ENCODE measurements at regions not wholly inside any gene's neighbourhood (a gene's known extent, or its start where the extent isn't known, plus 50 kb on each side); places are given as distances from the start of the nearest gene placed in this dataset.

DNA sequence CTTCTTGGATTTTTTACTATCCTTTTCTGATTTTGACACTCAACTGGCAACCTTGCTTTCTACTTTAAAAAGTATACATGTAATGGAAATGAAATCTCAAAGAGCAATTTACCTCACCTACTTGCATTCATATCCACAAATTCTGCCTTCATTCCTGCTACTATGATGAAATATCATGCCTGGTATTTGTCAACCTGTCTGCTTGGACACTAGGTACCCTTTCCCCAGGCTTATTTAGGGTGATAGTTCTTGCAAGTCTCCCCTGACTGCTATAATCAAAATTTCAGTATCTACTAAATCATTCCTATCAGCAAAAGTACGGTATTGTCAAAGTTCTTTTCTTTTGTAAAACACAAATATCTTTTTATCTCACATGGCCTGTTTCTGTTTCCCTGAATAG, 503.0 kb downstream of the GABRG1 start:
- ATAC-seq = no peak

GRCh38 chr4:45596379-45597101, 527.3 kb downstream of the GABRG1 start:
- TF ChIP-seq ZNF8 (CRISPR knock-in tag; IDR thresholded peaks at IDR 0.05) (no peak), SNAI2 (CRISPR knock-in tag; IDR thresholded peaks at IDR 0.05) (no peak), ZC3H10 (CRISPR knock-in tag; IDR thresholded peaks at IDR 0.05) (no peak), ZNF70 (CRISPR knock-in tag; IDR thresholded peaks at IDR 0.05) (no peak), ESRRG (CRISPR knock-in tag; IDR thresholded peaks at IDR 0.05) (no peak), TCF4 (CRISPR knock-in tag; IDR thresholded peaks at IDR 0.05; ENCODE audit: borderline replicate concordance) (no peak), ZFP30 (CRISPR knock-in tag; IDR thresholded peaks at IDR 0.05) (no peak), POU6F1 (CRISPR knock-in tag; IDR thresholded peaks at IDR 0.05; ENCODE audit: borderline replicate concordance, low read depth) (no peak), ISL1 (CRISPR knock-in tag; IDR thresholded peaks at IDR 0.05) (no peak), BACH2 (CRISPR knock-in tag; IDR thresholded peaks at IDR 0.05; ENCODE audit: borderline replicate concordance) (no peak), ZNF565 (CRISPR knock-in tag; conservative IDR thresholded peaks at IDR 0.05; ENCODE audit: low read depth) (no peak)
- TF ChIP-seq, protein P1, sequence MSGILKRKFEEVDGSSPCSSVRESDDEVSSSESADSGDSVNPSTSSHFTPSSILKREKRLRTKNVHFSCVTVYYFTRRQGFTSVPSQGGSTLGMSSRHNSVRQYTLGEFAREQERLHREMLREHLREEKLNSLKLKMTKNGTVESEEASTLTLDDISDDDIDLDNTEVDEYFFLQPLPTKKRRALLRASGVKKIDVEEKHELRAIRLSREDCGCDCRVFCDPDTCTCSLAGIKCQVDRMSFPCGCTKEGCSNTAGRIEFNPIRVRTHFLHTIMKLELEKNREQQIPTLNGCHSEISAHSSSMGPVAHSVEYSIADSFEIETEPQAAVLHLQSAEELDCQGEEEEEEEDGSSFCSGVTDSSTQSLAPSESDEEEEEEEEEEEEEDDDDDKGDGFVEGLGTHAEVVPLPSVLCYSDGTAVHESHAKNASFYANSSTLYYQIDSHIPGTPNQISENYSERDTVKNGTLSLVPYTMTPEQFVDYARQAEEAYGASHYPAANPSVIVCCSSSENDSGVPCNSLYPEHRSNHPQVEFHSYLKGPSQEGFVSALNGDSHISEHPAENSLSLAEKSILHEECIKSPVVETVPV (CRISPR knock-in tag; IDR thresholded peaks at IDR 0.05) = no peak

More for the DNA sequence above, 503.0 kb downstream of the GABRG1 start:
- TF ChIP-seq PPARA (CRISPR knock-in tag; IDR thresholded peaks at IDR 0.05; ENCODE audit: borderline replicate concordance) = no peak
- TF ChIP-seq ZFP30 (CRISPR knock-in tag; IDR thresholded peaks at IDR 0.05) = no peak
- no peak for TF ChIP-seq ISL1 (CRISPR knock-in tag; IDR thresholded peaks at IDR 0.05)
- no peak for TF ChIP-seq ARNTL (CRISPR knock-in tag; IDR thresholded peaks at IDR 0.05; ENCODE audit: borderline replicate concordance, low read depth)
- no peak for TF ChIP-seq POU6F1 (CRISPR knock-in tag; IDR thresholded peaks at IDR 0.05; ENCODE audit: borderline replicate concordance, low read depth)
- no peak for TF ChIP-seq SNAI2 (CRISPR knock-in tag; IDR thresholded peaks at IDR 0.05)
- no peak for TF ChIP-seq ESRRG (CRISPR knock-in tag; IDR thresholded peaks at IDR 0.05)
- TF ChIP-seq ZC3H10 (CRISPR knock-in tag; IDR thresholded peaks at IDR 0.05) = no peak
- TF ChIP-seq, protein P2, sequence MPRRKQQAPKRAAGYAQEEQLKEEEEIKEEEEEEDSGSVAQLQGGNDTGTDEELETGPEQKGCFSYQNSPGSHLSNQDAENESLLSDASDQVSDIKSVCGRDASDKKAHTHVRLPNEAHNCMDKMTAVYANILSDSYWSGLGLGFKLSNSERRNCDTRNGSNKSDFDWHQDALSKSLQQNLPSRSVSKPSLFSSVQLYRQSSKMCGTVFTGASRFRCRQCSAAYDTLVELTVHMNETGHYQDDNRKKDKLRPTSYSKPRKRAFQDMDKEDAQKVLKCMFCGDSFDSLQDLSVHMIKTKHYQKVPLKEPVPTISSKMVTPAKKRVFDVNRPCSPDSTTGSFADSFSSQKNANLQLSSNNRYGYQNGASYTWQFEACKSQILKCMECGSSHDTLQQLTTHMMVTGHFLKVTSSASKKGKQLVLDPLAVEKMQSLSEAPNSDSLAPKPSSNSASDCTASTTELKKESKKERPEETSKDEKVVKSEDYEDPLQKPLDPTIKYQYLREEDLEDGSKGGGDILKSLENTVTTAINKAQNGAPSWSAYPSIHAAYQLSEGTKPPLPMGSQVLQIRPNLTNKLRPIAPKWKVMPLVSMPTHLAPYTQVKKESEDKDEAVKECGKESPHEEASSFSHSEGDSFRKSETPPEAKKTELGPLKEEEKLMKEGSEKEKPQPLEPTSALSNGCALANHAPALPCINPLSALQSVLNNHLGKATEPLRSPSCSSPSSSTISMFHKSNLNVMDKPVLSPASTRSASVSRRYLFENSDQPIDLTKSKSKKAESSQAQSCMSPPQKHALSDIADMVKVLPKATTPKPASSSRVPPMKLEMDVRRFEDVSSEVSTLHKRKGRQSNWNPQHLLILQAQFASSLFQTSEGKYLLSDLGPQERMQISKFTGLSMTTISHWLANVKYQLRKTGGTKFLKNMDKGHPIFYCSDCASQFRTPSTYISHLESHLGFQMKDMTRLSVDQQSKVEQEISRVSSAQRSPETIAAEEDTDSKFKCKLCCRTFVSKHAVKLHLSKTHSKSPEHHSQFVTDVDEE (CRISPR knock-in tag; IDR thresholded peaks at IDR 0.05) = no peak
- TF ChIP-seq, protein P3, sequence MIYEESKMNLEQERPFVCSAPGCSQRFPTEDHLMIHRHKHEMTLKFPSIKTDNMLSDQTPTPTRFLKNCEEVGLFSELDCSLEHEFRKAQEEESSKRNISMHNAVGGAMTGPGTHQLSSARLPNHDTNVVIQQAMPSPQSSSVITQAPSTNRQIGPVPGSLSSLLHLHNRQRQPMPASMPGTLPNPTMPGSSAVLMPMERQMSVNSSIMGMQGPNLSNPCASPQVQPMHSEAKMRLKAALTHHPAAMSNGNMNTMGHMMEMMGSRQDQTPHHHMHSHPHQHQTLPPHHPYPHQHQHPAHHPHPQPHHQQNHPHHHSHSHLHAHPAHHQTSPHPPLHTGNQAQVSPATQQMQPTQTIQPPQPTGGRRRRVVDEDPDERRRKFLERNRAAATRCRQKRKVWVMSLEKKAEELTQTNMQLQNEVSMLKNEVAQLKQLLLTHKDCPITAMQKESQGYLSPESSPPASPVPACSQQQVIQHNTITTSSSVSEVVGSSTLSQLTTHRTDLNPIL (CRISPR knock-in tag; IDR thresholded peaks at IDR 0.05; ENCODE audit: low read depth) = no peak
- no peak for TF ChIP-seq TCF4 (CRISPR knock-in tag; IDR thresholded peaks at IDR 0.05; ENCODE audit: borderline replicate concordance)
- no peak for TF ChIP-seq ZNF70 (CRISPR knock-in tag; IDR thresholded peaks at IDR 0.05)
- TF ChIP-seq TOX (CRISPR knock-in tag; IDR thresholded peaks at IDR 0.05; ENCODE audit: borderline replicate concordance) = no peak
- no peak for TF ChIP-seq ZNF565 (CRISPR knock-in tag; conservative IDR thresholded peaks at IDR 0.05; ENCODE audit: low read depth)
- no peak for TF ChIP-seq GLIS3 (CRISPR knock-in tag; IDR thresholded peaks at IDR 0.05)
- TF ChIP-seq CSDC2 (CRISPR knock-in tag; IDR thresholded peaks at IDR 0.05) = no peak
- no peak for TF ChIP-seq BACH2 (CRISPR knock-in tag; IDR thresholded peaks at IDR 0.05; ENCODE audit: borderline replicate concordance)

GRCh38 chr4:45580334-45580733, 543.5 kb downstream of the GABRG1 start:
- ATAC-seq = no peak
- TF ChIP-seq ISL1 (CRISPR knock-in tag; IDR thresholded peaks at IDR 0.05) (no peak), BACH2 (CRISPR knock-in tag; IDR thresholded peaks at IDR 0.05; ENCODE audit: borderline replicate concordance) (no peak), ZNF8 (CRISPR knock-in tag; IDR thresholded peaks at IDR 0.05) (no peak), SNAI2 (CRISPR knock-in tag; IDR thresholded peaks at IDR 0.05) (no peak), PATZ1 (CRISPR knock-in tag; IDR thresholded peaks at IDR 0.05; ENCODE audit: borderline replicate concordance) (no peak), GLIS3 (CRISPR knock-in tag; IDR thresholded peaks at IDR 0.05) (no peak), POU6F1 (CRISPR knock-in tag; IDR thresholded peaks at IDR 0.05; ENCODE audit: borderline replicate concordance, low read depth) (no peak), ZC3H10 (CRISPR knock-in tag; IDR thresholded peaks at IDR 0.05) (no peak), ZNF565 (CRISPR knock-in tag; conservative IDR thresholded peaks at IDR 0.05; ENCODE audit: low read depth) (no peak), ZFP30 (CRISPR knock-in tag; IDR thresholded peaks at IDR 0.05) (no peak), PPARA (CRISPR knock-in tag; IDR thresholded peaks at IDR 0.05; ENCODE audit: borderline replicate concordance) (no peak)

More at GRCh38 chr4:45596379-45597101, 527.3 kb downstream of the GABRG1 start:
- no peak for ATAC-seq

Measured in SK-N-SH treated with all-trans-retinoic acid at 6 μM for 48 hours (cell line).